CD14-positive monocyte (primary cell): ENCODE measurements at regions not wholly inside any gene's neighbourhood (a gene's known extent, or its start where the extent isn't known, plus 50 kb on each side); places are given as distances from the start of the nearest gene placed in this dataset.

Experiments used
- DNase-seq, 3 donors: peaks; one replicate each; pipeline ENCODE4 v3.0.0-alpha.2; 2011 to 2022
- H2AFZ ChIP-seq: 2 replicates; pipeline ENCODE4 v1.6.0; 2012; ENCODE audit warnings: mild to moderate bottlenecking, low read depth, low read length, inconsistent platforms; ENCODE audit not compliant: insufficient read depth, poor library complexity, severe bottlenecking
- H3K27ac ChIP-seq, 2 donors: 1 replicate in 1 of 2; 2 replicates in 1 of 2; pipeline ENCODE4 v1.5.1; 2012 to 2013; ENCODE audit warnings: low read length in 2 of 2, control low read depth in 1 of 2, inconsistent platforms in 1 of 2, low read depth in 1 of 2, mild to moderate bottlenecking in 1 of 2
- H3K27me3 ChIP-seq, 2 donors: one replicate each; pipeline versions ENCODE4 v1.6.0 to v1.6.1; 2011 to 2013; ENCODE audit warnings: low read length in 2 of 2; ENCODE audit not compliant: control insufficient read depth in 2 of 2, insufficient read depth in 2 of 2
- H3K36me3 ChIP-seq, 2 donors: replicated peaks in 1 of 2; 1 replicate in 1 of 2; 2 replicates in 1 of 2; pipeline versions ENCODE4 v1.5.1 to v1.6.1; 2012 to 2013; ENCODE audit warnings: low read length in 2 of 2, control low read depth in 1 of 2, inconsistent platforms in 1 of 2, mild to moderate bottlenecking in 1 of 2; ENCODE audit not compliant: insufficient read depth in 2 of 2, control insufficient read depth in 1 of 2
- H3K4me1 ChIP-seq, 2 donors: 1 replicate in 1 of 2; 2 replicates in 1 of 2; pipeline versions ENCODE4 v1.5.1 to v1.6.1; 2012 to 2013; ENCODE audit warnings: low read length in 2 of 2, control low read depth in 1 of 2, inconsistent platforms in 1 of 2, mild to moderate bottlenecking in 1 of 2, moderate library complexity in 1 of 2; ENCODE audit not compliant: insufficient read depth in 2 of 2, control insufficient read depth in 1 of 2
- H3K4me2 ChIP-seq: replicated peaks from 2 replicates; pipeline ENCODE3; 2012; ENCODE audit warnings: low read length, moderate library complexity, mild to moderate bottlenecking; ENCODE audit not compliant: poor library complexity, severe bottlenecking; ENCODE audit errors: extremely low read depth
- H3K4me3 ChIP-seq, 3 experiments: fragments of 200-600 bp in 1 of 3; sonication (generic) in 1 of 3; replicated peaks in 1 of 3; 1 replicate in 2 of 3; 2 replicates in 1 of 3; pipeline ENCODE4 v1.5.1; 2011 to 2013; ENCODE audit warnings: low read length in 3 of 3, mild to moderate bottlenecking in 3 of 3, control low read depth in 2 of 3, low read depth in 2 of 3, inconsistent platforms in 1 of 3, moderate library complexity in 1 of 3
- H3K79me2 ChIP-seq: 2 replicates; pipeline ENCODE4 v1.6.0; 2012; ENCODE audit warnings: mild to moderate bottlenecking, control low read depth, inconsistent platforms, low read length, moderate library complexity; ENCODE audit not compliant: insufficient read depth
- H3K9ac ChIP-seq: 2 replicates; pipeline ENCODE4 v1.6.0; 2017; ENCODE audit warnings: low read length, mild to moderate bottlenecking; ENCODE audit not compliant: insufficient read depth, poor library complexity, severe bottlenecking
- H3K9me3 ChIP-seq, 2 donors: replicated peaks in 1 of 2; 1 replicate in 1 of 2; 2 replicates in 1 of 2; pipeline versions ENCODE4 v1.5.1 to v1.6.1; 2012 to 2013; ENCODE audit warnings: low read length in 2 of 2, control low read depth in 1 of 2; ENCODE audit not compliant: control insufficient read depth in 1 of 2, insufficient read depth in 1 of 2
- H4K20me1 ChIP-seq: 2 replicates; pipeline ENCODE4 v1.6.0; 2012; ENCODE audit warnings: mild to moderate bottlenecking, low read length, control low read depth, moderate library complexity; ENCODE audit not compliant: insufficient read depth
- H3K27ac Mint-ChIP-seq, 7 donors: one replicate each; pipeline ENCODE4 v1.8.0; 2020; ENCODE audit warnings: mild to moderate bottlenecking in 7 of 7, mixed read lengths in 7 of 7, moderate library complexity in 6 of 7, inconsistent platforms in 2 of 7
- H3K27me3 Mint-ChIP-seq, 3 donors: one replicate each; pipeline ENCODE4 v1.8.0; 2021 to 2022; ENCODE audit warnings: low read depth in 3 of 3, mild to moderate bottlenecking in 3 of 3, mixed read lengths in 3 of 3, moderate library complexity in 3 of 3, inconsistent platforms in 1 of 3
- H3K36me3 Mint-ChIP-seq, 2 donors: one replicate each; pipeline ENCODE4 v1.8.0; 2020; ENCODE audit warnings: mixed read lengths in 2 of 2, inconsistent platforms in 1 of 2, mild to moderate bottlenecking in 1 of 2
- H3K4me1 Mint-ChIP-seq: one replicate; pipeline ENCODE4 v1.8.0; 2020; ENCODE audit warnings: mild to moderate bottlenecking, mixed read lengths
- H3K4me3 Mint-ChIP-seq, 2 donors: one replicate each; pipeline ENCODE4 v1.8.0; 2020; ENCODE audit warnings: mild to moderate bottlenecking in 2 of 2, mixed read lengths in 2 of 2, moderate library complexity in 1 of 2
- H3K9me3 Mint-ChIP-seq, 7 donors: one replicate each; pipeline ENCODE4 v1.8.0; 2020 to 2022; ENCODE audit warnings: mixed read lengths in 7 of 7, mild to moderate bottlenecking in 6 of 7, moderate library complexity in 6 of 7, inconsistent platforms in 2 of 7
- CTCF ChIP-seq: fragments of 200-600 bp; IDR thresholded peaks from one replicate; pipeline ENCODE4 v1.8.0; 2022; ENCODE audit warnings: antibody characterized with exemption, mild to moderate bottlenecking
- WGBS: methylation state at CpG from one replicate; pipeline ENCODE4 v1.1.5; 2013; ENCODE audit warnings: missing lambda C conversion rate; ENCODE audit not compliant: insufficient coverage; 5-methylcytosine and 5-hydroxymethylcytosine counted together
- intact Hi-C, 2 donors: fragments of 100-400 bp; cut with micrococcal nuclease; formaldehyde crosslinking; loops; one replicate each; pipeline versions ENCODE4 v1.15.0 to v1.15.1; 2023

- 100% methylated on average over 1 of the region's 4 CpGs for WGBS
- H3K36me3 Mint-ChIP-seq, result no peaks in the 10 kb centered on the region
These were observed 510.9 kb upstream of the ZNF608 start for GRCh38 chr5:125257057-125257972.

GRCh38 chr5:125257997-125258396 lies 511.6 kb upstream of the ZNF608 start:
- H3K36me3 ChIP-seq, result no peaks in the 10 kb centered on the region
- no peak overlapping the region for H3K27ac Mint-ChIP-seq
- H3K9me3 ChIP-seq, result peaks cover 8 to 14% of the 10 kb centered on the region in 2 donors
- intact Hi-C loops, result no loop called here
- no peak overlapping the region for H3K4me3 ChIP-seq
- no peak for DNase-seq
- no peaks in the 10 kb centered on the region for H3K79me2 ChIP-seq
- peaks cover 6 to 20% (median 14%) of the 10 kb centered on the region in 7 donors for H3K9me3 Mint-ChIP-seq
- no peaks in the 10 kb centered on the region for H3K27me3 ChIP-seq
- H3K4me2 ChIP-seq, result no peak overlapping the region
- H3K36me3 Mint-ChIP-seq, result no peaks in the 10 kb centered on the region
- no peaks in the 10 kb centered on the region for H4K20me1 ChIP-seq
- H2AFZ ChIP-seq, result no peak overlapping the region
- H3K4me1 Mint-ChIP-seq, result no peaks in the 10 kb centered on the region
- H3K27ac ChIP-seq, result no peak overlapping the region
- no peaks in the 10 kb centered on the region for H3K4me1 ChIP-seq
- H3K27me3 Mint-ChIP-seq, result no peaks in the 10 kb centered on the region
- H3K9ac ChIP-seq, result no peak overlapping the region
- H3K4me3 Mint-ChIP-seq, result no peak overlapping the region
- no peak for TF ChIP-seq CTCF

More at GRCh38 chr5:125257057-125257972, 510.9 kb upstream of the ZNF608 start:
- no peak overlapping the region for H3K9ac ChIP-seq
- Mint-ChIP-seq H3K4me1 (no peaks in the 10 kb centered on the region), H3K27ac (no peak overlapping the region), H3K9me3 (peaks cover 6 to 24% (median 14%) of the 10 kb centered on the region in 7 donors), H3K27me3 (no peaks in the 10 kb centered on the region), H3K4me3 (no peak overlapping the region)
- no peaks in the 10 kb centered on the region for H3K79me2 ChIP-seq
- H3K4me1 ChIP-seq, result no peaks in the 10 kb centered on the region
- H3K4me2 ChIP-seq, result no peak overlapping the region
- no peak for DNase-seq
- intact Hi-C loops, result no loop called here
- no peaks in the 10 kb centered on the region for H4K20me1 ChIP-seq
- H3K9me3 ChIP-seq, result peaks cover 8 to 15% of the 10 kb centered on the region in 2 donors
- TF ChIP-seq CTCF, result no peak
- H3K36me3 ChIP-seq, result no peaks in the 10 kb centered on the region
- no peak overlapping the region for H3K27ac ChIP-seq
- H2AFZ ChIP-seq, result no peak overlapping the region
- no peak overlapping the region for H3K4me3 ChIP-seq
- no peaks in the 10 kb centered on the region for H3K27me3 ChIP-seq
